GM18517 (cell line): ENCODE measurements at regions not wholly inside any gene's neighbourhood (a gene's known extent, or its start where the extent isn't known, plus 50 kb on each side); places are given as distances from the start of the nearest gene placed in this dataset.
"Not testable (repeated sequence)": the region's sequence is repeated elsewhere in the genome, so short reads cannot be mapped to it uniquely, and the experiment has no call there.

Source experiments
- ATAC-seq: cut with Tn5 transposase; IDR thresholded peaks from one replicate; pipeline ENCODE4 v1.9.1; 2021; ENCODE audit warnings: mild to moderate bottlenecking, moderate library complexity; ENCODE audit not compliant: unreplicated experiment

GRCh38 chr3:176247191-176247590 lies 950.1 kb downstream of the TBL1XR1 start:
- no peak for ATAC-seq

GRCh38 chr3:176219970-176220369 lies 977.3 kb downstream of the TBL1XR1 start:
- no peak for ATAC-seq

- ATAC-seq, result no peak
Observed at GRCh38 chr3:176214758-176215157, 982.5 kb downstream of the TBL1XR1 start.

GRCh38 chr3:176213314-176213713 lies 984.0 kb downstream of the TBL1XR1 start:
- ATAC-seq, result not testable (repeated sequence)

- no peak for ATAC-seq
Observed at GRCh38 chr3:176208915-176209314, 988.4 kb downstream of the TBL1XR1 start.

- no peak for ATAC-seq
Observed at GRCh38 chr3:176208283-176208682, 989.0 kb downstream of the TBL1XR1 start.

- no peak for ATAC-seq
Observed at GRCh38 chr3:176206809-176207208, 990.5 kb downstream of the TBL1XR1 start.

- no peak for ATAC-seq
Observed at GRCh38 chr3:176202652-176203051, 994.6 kb downstream of the TBL1XR1 start.

- no peak for ATAC-seq
Observed at GRCh38 chr3:176193032-176193730, 1004.1 kb downstream of the TBL1XR1 start.

GRCh38 chr3:176190755-176191154 lies 1006.5 kb downstream of the TBL1XR1 start:
- ATAC-seq, result no peak

- ATAC-seq, result no peak
Observed at GRCh38 chr3:176183181-176183580, 1014.1 kb downstream of the TBL1XR1 start.

GRCh38 chr3:176174060-176174459 lies 1023.2 kb downstream of the TBL1XR1 start:
- ATAC-seq, result no peak

GRCh38 chr3:176172492-176172891 lies 1024.8 kb downstream of the TBL1XR1 start:
- ATAC-seq, result no peak

GRCh38 chr3:176167272-176167671 lies 1030.0 kb downstream of the TBL1XR1 start:
- ATAC-seq, result no peak

- ATAC-seq, result no peak
Observed at GRCh38 chr3:176160997-176161396, 1036.3 kb downstream of the TBL1XR1 start.

- ATAC-seq, result no peak
Observed at GRCh38 chr3:176159796-176160195, 1037.5 kb downstream of the TBL1XR1 start.

GRCh38 chr3:176155012-176155411 lies 1042.3 kb downstream of the TBL1XR1 start:
- no peak for ATAC-seq

GRCh38 chr3:176149567-176149966 lies 1047.7 kb downstream of the TBL1XR1 start:
- ATAC-seq, result no peak

GRCh38 chr3:176147251-176147650 lies 1050.0 kb downstream of the TBL1XR1 start:
- ATAC-seq, result no peak

- no peak for ATAC-seq
Observed at GRCh38 chr3:176141837-176142236, 1055.4 kb downstream of the TBL1XR1 start.

GRCh38 chr3:176120507-176120906 lies 1076.8 kb downstream of the TBL1XR1 start:
- ATAC-seq, result no peak

GRCh38 chr3:176119826-176120225 lies 1077.5 kb downstream of the TBL1XR1 start:
- ATAC-seq, result no peak

GRCh38 chr3:176106380-176106779 lies 1090.9 kb downstream of the TBL1XR1 start:
- no peak for ATAC-seq
